Fibroblast of lung (primary cell): ENCODE measurements at regions not wholly inside any gene's neighbourhood (a gene's known extent, or its start where the extent isn't known, plus 50 kb on each side); places are given as distances from the start of the nearest gene placed in this dataset.

Experiments used
- EZH2 ChIP-seq: IDR thresholded peaks from 2 replicates; pipeline ENCODE4 v1.5.1; 2012; ENCODE audit warnings: low read length, control low read depth, mild to moderate bottlenecking; ENCODE audit errors: missing control alignments
- TF ChIP-seq, protein P1 (sequence below), 2 donors: IDR thresholded peaks in 1 of 2; conservative IDR thresholded peaks in 1 of 2; 1 replicate in 1 of 2; 2 replicates in 1 of 2; pipeline ENCODE4 v1.5.1; 2011 to 2012; ENCODE audit warnings: low read length in 2 of 2, control low read depth in 1 of 2, inconsistent platforms in 1 of 2, low read depth in 1 of 2, mild to moderate bottlenecking in 1 of 2

DNA sequence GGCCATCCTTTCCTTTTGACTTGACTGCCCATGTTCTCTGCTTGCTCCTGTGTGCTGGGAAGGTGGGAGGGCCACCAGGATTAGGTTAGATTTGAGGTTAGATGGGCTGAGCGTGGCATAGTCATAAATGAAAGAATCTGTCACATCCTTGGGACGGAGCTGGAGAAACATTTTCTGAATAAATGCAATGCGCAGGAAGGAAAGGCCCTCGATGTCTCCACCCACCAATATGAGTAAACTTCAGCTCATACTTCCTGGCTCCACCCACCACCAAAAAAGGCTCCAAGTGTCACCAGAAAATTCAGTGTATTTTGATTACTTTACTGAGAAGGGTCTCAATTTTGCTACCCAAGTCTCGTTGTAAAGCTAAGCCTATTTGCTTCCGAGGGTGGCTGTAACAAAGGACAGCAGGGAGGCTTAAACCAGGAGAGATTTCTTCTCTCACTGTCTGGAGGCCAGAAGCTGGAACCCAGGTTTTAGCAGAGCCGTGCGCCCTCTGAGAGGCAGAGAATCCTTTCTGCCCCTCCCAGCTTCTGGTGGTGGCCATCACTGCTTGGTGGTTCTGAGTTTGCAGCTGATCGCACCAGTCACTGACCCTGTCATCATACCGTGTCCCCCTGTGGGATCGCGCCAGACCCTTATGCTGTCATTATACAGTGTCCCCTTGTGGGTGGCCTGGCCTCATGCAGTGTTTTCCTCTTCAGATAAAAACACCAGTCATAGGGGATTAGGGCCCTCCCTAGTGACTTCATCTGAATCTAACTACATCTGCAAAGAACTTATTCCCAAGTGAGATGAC lies 137.8 kb downstream of the TTLL2 start:
- TF ChIP-seq, protein P1, sequence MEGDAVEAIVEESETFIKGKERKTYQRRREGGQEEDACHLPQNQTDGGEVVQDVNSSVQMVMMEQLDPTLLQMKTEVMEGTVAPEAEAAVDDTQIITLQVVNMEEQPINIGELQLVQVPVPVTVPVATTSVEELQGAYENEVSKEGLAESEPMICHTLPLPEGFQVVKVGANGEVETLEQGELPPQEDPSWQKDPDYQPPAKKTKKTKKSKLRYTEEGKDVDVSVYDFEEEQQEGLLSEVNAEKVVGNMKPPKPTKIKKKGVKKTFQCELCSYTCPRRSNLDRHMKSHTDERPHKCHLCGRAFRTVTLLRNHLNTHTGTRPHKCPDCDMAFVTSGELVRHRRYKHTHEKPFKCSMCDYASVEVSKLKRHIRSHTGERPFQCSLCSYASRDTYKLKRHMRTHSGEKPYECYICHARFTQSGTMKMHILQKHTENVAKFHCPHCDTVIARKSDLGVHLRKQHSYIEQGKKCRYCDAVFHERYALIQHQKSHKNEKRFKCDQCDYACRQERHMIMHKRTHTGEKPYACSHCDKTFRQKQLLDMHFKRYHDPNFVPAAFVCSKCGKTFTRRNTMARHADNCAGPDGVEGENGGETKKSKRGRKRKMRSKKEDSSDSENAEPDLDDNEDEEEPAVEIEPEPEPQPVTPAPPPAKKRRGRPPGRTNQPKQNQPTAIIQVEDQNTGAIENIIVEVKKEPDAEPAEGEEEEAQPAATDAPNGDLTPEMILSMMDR (conservative IDR thresholded peaks at IDR 0.05 in 1 of 2, IDR thresholded peaks at IDR 0.05 in 1 of 2; ENCODE audit: low read depth in 1 of 2, low read length in 2 of 2), result no peak
- TF ChIP-seq EZH2, result no peak
